ENCODE measurements at regions not wholly inside any gene's neighbourhood (a gene's known extent, or its start where the extent isn't known, plus 50 kb on each side); places are given as distances from the start of the nearest gene placed in this dataset.

DNA sequence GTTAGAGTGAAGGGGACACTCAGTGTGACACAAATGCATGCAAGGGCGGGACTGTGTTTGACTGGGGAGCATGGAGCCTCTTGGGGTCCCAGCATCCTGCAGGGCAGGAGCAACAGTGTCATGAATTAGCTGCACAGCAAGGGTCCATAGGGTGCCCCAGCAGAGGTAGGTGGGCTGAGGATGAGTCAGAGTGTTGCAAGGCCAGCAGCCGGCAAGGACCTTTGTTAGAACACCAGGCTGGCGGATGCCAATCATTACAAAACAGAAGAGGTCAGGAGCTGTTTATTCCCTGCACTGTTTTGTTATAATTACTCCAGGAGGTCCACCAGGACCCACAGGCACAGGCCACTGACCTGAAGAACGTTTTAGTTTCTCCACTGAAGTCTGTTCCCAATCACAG, 362.2 kb upstream of the DUSP10 start (continued):
- no peak for TF ChIP-seq CHD7 (IDR thresholded peaks at IDR 0.05; ENCODE audit: insufficient replicate concordance, low read length)
- TF ChIP-seq GABPA (IDR thresholded peaks at IDR 0.05; ENCODE audit: borderline replicate concordance, insufficient read depth, low read length) = no peak
- no peak for TF ChIP-seq TAF7 (optimal IDR thresholded peaks at IDR 0.05; ENCODE audit: borderline replicate concordance, low read depth, low read length)
- TF ChIP-seq SAP30 (IDR thresholded peaks at IDR 0.05; ENCODE audit: insufficient read depth, insufficient replicate concordance, low read length) = no peak
- no peak for TF ChIP-seq E2F6 (IDR thresholded peaks at IDR 0.05)
- no peak for TF ChIP-seq EZH2 (IDR thresholded peaks at IDR 0.05; ENCODE audit: low read depth, low read length, severe bottlenecking)

All from H1 (cell line).